HL-60 (cell line): ENCODE measurements at regions not wholly inside any gene's neighbourhood (a gene's known extent, or its start where the extent isn't known, plus 50 kb on each side); places are given as distances from the start of the nearest gene placed in this dataset.

Experiments used
- DNase-seq, 2 experiments: peaks; one replicate each; pipeline ENCODE4 v3.0.0-alpha.2; 2010 to 2020; ENCODE audit warnings: low read depth in 1 of 2, low spot score in 1 of 2
- H3K27ac ChIP-seq: fragments of 250-450 bp; sonication (Bioruptor Pico); replicated peaks from 2 replicates; pipeline ENCODE4 v1.5.1; 2020; ENCODE audit warnings: mild to moderate bottlenecking, moderate library complexity
- H3K27me3 ChIP-seq: fragments of 250-450 bp; sonication (Bioruptor Pico); 2 replicates; pipeline ENCODE4 v1.5.1; 2021; ENCODE audit warnings: mild to moderate bottlenecking, moderate library complexity; ENCODE audit not compliant: insufficient read depth, poor library complexity, severe bottlenecking
- H3K4me3 ChIP-seq: replicated peaks from 2 replicates; pipeline ENCODE4 v1.5.1; 2011; ENCODE audit warnings: mild to moderate bottlenecking, control low read depth, low read length; ENCODE audit not compliant: insufficient read depth
- GABPA ChIP-seq: IDR thresholded peaks from 2 replicates; pipeline ENCODE4 v1.6.1; 2012; ENCODE audit warnings: low read depth
- POLR2AphosphoS5 ChIP-seq: IDR thresholded peaks from 2 replicates; pipeline ENCODE4 v1.6.1; 2012; ENCODE audit warnings: low read depth
- SPI1 ChIP-seq: IDR thresholded peaks from 2 replicates; pipeline ENCODE4 v1.6.1; 2012; ENCODE audit warnings: low read depth, mild to moderate bottlenecking, borderline replicate concordance
- TF ChIP-seq, protein P1 (sequence below): IDR thresholded peaks from 2 replicates; pipeline ENCODE4 v1.6.1; 2012; ENCODE audit warnings: low read depth; ENCODE audit not compliant: insufficient replicate concordance
- TF ChIP-seq, protein P2 (sequence below): IDR thresholded peaks from one replicate; pipeline ENCODE4 v1.5.1; 2011; ENCODE audit warnings: low read length, control low read depth, inconsistent platforms; ENCODE audit not compliant: insufficient read depth

DNA sequence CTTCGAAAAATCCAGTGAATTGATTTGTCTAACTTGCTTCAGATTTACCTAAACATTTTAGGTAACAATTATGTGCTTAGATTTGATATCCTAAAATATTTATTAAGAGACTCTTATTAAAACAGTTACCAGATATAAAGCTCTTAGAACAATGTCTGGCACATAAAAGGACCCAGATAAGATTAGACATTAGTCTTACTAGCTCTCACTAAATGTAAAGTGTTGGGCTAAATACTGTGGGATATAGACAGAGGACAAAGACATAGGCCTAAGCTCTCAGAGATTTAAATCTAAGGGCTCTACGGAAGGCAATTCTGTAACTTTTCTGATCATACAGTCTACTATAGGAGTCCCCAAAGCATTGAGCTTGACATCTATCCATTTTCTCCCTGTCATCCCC, 94.4 kb upstream of the TRPC3 start:
- Histone ChIP-seq H3K4me3 (no peak overlapping the region), H3K27ac (no peak overlapping the region), H3K27me3 (no peaks in the 10 kb centered on the region)
- TF ChIP-seq POLR2AphosphoS5 (no peak), GABPA (no peak), SPI1 (no peak)
- TF ChIP-seq, protein P1, sequence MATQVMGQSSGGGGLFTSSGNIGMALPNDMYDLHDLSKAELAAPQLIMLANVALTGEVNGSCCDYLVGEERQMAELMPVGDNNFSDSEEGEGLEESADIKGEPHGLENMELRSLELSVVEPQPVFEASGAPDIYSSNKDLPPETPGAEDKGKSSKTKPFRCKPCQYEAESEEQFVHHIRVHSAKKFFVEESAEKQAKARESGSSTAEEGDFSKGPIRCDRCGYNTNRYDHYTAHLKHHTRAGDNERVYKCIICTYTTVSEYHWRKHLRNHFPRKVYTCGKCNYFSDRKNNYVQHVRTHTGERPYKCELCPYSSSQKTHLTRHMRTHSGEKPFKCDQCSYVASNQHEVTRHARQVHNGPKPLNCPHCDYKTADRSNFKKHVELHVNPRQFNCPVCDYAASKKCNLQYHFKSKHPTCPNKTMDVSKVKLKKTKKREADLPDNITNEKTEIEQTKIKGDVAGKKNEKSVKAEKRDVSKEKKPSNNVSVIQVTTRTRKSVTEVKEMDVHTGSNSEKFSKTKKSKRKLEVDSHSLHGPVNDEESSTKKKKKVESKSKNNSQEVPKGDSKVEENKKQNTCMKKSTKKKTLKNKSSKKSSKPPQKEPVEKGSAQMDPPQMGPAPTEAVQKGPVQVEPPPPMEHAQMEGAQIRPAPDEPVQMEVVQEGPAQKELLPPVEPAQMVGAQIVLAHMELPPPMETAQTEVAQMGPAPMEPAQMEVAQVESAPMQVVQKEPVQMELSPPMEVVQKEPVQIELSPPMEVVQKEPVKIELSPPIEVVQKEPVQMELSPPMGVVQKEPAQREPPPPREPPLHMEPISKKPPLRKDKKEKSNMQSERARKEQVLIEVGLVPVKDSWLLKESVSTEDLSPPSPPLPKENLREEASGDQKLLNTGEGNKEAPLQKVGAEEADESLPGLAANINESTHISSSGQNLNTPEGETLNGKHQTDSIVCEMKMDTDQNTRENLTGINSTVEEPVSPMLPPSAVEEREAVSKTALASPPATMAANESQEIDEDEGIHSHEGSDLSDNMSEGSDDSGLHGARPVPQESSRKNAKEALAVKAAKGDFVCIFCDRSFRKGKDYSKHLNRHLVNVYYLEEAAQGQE, result no peak
- TF ChIP-seq, protein P2, sequence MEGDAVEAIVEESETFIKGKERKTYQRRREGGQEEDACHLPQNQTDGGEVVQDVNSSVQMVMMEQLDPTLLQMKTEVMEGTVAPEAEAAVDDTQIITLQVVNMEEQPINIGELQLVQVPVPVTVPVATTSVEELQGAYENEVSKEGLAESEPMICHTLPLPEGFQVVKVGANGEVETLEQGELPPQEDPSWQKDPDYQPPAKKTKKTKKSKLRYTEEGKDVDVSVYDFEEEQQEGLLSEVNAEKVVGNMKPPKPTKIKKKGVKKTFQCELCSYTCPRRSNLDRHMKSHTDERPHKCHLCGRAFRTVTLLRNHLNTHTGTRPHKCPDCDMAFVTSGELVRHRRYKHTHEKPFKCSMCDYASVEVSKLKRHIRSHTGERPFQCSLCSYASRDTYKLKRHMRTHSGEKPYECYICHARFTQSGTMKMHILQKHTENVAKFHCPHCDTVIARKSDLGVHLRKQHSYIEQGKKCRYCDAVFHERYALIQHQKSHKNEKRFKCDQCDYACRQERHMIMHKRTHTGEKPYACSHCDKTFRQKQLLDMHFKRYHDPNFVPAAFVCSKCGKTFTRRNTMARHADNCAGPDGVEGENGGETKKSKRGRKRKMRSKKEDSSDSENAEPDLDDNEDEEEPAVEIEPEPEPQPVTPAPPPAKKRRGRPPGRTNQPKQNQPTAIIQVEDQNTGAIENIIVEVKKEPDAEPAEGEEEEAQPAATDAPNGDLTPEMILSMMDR, result no peak
- DNase-seq, result no peak

DNA sequence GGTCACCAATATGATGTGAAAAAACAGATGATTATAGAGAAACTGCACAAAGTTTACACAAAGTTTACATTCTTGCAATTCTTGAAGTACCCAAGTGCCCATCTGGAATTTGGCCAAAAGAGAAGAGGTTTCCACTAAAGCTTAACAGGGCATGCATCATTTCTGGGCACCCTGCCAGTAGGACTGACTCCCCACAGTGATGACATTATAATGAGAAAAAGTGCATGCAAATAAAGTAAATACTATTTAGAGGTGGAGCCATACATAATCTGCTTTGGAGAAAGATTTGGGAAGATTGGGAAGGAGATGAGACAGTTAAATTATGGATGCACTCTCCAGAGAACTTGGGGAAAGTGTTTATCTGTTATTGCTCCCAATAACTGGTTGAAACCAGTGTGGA, 93.7 kb upstream of the TRPC3 start:
- TF ChIP-seq POLR2AphosphoS5, result no peak
- TF ChIP-seq, protein P2, result no peak
- DNase-seq, result peak; percentile 1 to 10
- Histone ChIP-seq H3K27ac (no peak overlapping the region), H3K4me3 (no peak overlapping the region), H3K27me3 (no peaks in the 10 kb centered on the region)

DNA sequence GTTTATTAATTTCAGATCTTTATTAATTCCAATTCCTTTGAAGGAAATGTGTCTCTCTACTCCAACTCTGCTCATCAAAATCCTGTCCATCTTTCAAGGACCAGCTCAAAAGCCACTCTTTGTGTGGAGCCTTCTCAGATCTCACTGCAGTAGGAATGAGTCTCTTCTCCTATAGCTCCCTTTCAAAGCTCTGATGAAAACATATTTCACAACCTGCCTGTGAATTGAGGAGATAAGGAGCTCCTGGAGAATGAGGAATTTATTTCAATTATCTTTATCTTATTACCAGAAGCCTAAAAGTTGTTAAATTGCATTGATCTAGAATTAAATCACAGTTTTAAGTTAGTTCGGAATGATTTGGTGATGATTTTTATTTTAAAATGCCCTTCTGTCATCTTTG, 92.6 kb upstream of the TRPC3 start:
- Histone ChIP-seq H3K27me3 (no peaks in the 10 kb centered on the region), H3K4me3 (no peak overlapping the region), H3K27ac (no peak overlapping the region)
- no peak for DNase-seq
- no peak for TF ChIP-seq GABPA
- TF ChIP-seq, protein P1, result no peak
- no peak for TF ChIP-seq POLR2AphosphoS5
- TF ChIP-seq SPI1, result no peak
- TF ChIP-seq, protein P2, result no peak

DNA sequence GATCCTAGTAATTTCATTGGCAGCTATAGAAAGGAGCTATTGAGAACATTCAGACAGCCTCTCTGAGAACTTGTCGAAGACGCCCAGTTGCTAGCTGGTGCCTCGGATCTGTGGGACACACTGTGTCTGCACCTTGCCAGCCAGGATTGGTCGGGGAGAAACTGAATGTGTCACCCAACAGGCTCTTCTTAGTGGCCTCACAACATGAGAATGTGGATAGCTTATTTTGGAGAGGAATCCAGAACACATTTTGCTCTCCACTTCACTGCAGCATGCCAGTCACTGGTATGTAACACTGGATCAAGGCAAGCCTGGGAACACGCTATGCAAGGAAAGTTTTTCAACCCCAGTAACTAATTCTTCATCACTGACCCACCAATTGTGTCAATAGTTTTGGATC, 89.5 kb upstream of the TRPC3 start:
- no peak overlapping the region for H3K4me3 ChIP-seq
- no peak for DNase-seq
- TF ChIP-seq, protein P2, result no peak
- TF ChIP-seq POLR2AphosphoS5, result no peak
- no peak for TF ChIP-seq GABPA
- TF ChIP-seq SPI1, result no peak
- TF ChIP-seq, protein P1, result no peak
- H3K27me3 ChIP-seq, result no peaks in the 10 kb centered on the region
- no peak overlapping the region for H3K27ac ChIP-seq
